Esophagus muscularis mucosa (tissue), 4 donors: ENCODE measurements at regions not wholly inside any gene's neighbourhood (a gene's known extent, or its start where the extent isn't known, plus 50 kb on each side); places are given as distances from the start of the nearest gene placed in this dataset.

ENCODE experiments used
- EP300 ChIP-seq: sonication (generic); formaldehyde crosslinking; IDR thresholded peaks from one replicate; pipeline ENCODE4 v1.6.1; 2017; ENCODE audit warnings: antibody characterized with exemption
- POLR2A ChIP-seq: fragments of 450-650 bp; IDR thresholded peaks from one replicate; pipeline ENCODE4 v1.6.1; 2017; ENCODE audit warnings: antibody characterized with exemption, moderate library complexity, mild to moderate bottlenecking, low read depth
- POLR2AphosphoS5 ChIP-seq, 2 donors: sonication (generic); formaldehyde crosslinking; IDR thresholded peaks; one replicate each; pipeline ENCODE4 v1.6.1; 2017; ENCODE audit warnings: antibody characterized with exemption in 2 of 2
- TF ChIP-seq, protein P1 (sequence below), 3 experiments: fragments of 200-600 bp in 2 of 3; fragments of 450-650 bp in 1 of 3; sonication (generic) in 2 of 3; IDR thresholded peaks; one replicate each; pipeline ENCODE4 v1.5.1; 2017 to 2019; ENCODE audit warnings: antibody characterized with exemption in 3 of 3, mild to moderate bottlenecking in 2 of 3, moderate library complexity in 1 of 3

DNA sequence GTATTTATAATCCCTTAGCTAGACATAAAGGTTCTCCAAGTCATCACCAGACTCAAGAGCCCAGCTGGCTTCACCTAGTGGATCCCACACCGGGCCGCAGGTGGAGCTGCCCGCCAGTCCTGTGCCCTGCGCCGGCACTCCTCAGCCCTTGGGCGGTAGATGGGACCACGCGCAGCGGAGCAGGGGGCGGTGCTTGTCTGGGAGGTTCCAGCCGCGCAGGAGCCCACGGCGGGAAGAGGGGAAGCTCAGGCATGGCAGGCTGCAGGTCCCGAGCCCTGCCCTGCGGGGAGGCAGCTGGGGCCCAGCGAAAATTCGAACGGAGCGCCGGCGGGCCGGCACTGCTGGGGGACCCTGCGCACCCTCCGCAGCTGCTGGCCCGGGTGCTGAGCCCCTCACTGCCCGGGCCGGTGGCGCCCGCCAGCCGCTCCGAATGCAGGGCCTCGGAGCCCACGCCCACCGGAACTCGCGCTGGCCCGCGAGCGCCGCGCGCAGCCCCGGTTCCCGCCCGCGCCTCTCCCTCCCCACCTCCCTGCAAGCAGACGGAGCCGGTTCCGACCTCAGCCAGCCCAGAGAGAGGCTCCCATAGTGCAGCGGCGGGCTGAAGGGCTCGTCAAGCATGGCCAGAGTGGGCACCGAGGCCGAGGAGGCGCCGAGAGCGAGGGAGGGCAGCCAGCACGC, 675.6 kb downstream of the REEP3 start:
- TF ChIP-seq POLR2A (no peak), POLR2AphosphoS5 (IDR thresholded peaks at IDR 0.05) (no peak), EP300 (no peak)
- TF ChIP-seq, protein P1, sequence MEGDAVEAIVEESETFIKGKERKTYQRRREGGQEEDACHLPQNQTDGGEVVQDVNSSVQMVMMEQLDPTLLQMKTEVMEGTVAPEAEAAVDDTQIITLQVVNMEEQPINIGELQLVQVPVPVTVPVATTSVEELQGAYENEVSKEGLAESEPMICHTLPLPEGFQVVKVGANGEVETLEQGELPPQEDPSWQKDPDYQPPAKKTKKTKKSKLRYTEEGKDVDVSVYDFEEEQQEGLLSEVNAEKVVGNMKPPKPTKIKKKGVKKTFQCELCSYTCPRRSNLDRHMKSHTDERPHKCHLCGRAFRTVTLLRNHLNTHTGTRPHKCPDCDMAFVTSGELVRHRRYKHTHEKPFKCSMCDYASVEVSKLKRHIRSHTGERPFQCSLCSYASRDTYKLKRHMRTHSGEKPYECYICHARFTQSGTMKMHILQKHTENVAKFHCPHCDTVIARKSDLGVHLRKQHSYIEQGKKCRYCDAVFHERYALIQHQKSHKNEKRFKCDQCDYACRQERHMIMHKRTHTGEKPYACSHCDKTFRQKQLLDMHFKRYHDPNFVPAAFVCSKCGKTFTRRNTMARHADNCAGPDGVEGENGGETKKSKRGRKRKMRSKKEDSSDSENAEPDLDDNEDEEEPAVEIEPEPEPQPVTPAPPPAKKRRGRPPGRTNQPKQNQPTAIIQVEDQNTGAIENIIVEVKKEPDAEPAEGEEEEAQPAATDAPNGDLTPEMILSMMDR (IDR thresholded peaks at IDR 0.05), result no peak
